NCI-H2029 treated with DMSO at 0.1 percent for 48 hours (cell line): ENCODE measurements at regions not wholly inside any gene's neighbourhood (a gene's known extent, or its start where the extent isn't known, plus 50 kb on each side); places are given as distances from the start of the nearest gene placed in this dataset.
"Not testable (repeated sequence)": the region's sequence is repeated elsewhere in the genome, so short reads cannot be mapped to it uniquely, and the experiment has no call there.

Experiments used
- DNase-seq: peaks from one replicate; lab custom pipeline; 2025; lab: John Stamatoyannopoulos, UW

DNA sequence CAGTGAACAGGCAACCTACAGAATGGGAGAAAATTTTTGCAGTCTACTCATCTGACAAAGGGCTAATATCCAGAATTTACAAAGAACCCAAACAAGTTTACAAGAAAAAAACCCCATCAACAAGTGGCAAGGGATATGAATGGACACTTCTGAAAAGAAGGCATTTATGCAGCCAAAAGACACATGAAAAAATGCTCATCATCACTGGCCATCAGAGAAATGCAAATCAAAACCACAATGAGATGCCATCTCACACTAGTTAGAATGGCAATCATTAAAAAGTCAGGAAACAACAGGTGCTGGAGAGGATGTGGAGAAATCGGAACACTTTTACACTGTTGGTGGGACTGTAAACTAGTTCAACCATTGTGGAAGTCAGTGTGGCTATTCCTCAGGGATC, 80.3 kb downstream of the ZNF474 start:
- DNase-seq, result not testable (repeated sequence)

DNA sequence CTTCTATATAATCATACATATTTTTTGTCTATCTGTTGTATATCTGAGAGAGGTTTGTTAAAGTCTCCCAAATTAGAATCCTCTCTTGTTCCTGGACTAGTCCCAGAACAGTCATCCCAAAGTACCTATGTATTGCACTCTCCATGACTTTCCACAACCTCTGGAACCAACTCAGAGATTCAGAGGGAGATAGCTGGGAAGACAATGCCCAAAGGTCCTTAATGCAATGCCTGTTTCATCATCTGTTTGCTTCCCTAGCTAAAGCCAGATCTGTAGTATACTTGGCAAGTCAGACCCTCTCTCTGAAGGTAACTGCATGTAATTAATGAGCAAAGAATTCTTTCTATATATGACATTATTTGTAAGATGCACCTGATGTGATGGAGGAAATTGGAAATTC, 89.4 kb downstream of the ZNF474 start:
- DNase-seq, result no peak

DNA sequence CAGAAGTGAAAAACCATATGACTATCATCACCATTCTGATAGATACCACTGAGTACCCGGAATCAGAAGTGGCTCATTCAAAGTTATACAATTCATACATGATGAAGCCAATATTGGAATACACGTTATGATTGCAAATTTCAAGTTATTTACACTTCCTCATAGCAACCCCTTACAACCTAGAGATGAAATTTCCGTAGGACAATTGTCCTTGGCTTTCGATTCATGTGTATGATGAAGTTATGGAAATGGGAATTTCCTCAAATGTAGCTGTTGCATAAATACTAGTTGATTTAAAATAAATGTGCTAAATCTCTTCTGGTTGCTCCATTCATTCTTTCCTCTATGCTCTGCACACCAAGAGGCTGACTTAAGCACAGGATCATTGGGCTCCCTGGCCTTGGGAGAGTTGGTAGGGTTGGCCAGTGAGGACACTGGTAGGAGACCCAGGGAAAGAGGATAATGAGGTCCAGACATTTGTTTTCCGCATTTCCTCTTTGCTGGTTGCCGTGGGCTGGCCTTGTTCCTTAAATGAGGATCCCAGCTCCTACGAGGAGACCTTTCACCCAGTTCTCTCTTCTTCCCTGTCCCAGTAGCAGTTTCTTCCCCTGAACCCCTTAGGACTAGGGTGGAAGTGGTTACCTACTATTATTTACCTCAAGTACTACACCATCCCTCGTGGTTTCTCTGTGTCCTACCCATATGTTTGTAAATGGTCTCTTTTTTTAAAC, 90.3 kb downstream of the ZNF474 start:
- DNase-seq, result no peak

DNA sequence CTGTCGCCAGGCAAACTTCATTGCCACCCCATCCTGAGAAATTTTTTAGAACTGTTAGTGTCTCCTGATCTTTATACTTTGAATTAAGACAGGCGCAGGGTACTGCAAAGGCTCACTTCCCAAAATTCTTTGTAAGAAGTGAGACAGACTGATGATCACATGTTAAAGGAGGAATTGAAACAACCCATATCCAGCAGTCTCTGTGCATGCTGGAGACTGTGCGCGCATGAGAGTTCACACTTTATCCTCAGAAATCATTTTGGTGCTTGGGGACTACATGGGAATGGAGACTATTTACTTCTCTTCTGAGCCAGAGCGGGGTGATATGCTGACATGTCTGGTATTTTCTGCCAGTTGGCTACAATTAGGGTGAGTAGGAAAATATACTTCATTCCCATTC, 91.2 kb downstream of the ZNF474 start:
- no peak for DNase-seq

DNA sequence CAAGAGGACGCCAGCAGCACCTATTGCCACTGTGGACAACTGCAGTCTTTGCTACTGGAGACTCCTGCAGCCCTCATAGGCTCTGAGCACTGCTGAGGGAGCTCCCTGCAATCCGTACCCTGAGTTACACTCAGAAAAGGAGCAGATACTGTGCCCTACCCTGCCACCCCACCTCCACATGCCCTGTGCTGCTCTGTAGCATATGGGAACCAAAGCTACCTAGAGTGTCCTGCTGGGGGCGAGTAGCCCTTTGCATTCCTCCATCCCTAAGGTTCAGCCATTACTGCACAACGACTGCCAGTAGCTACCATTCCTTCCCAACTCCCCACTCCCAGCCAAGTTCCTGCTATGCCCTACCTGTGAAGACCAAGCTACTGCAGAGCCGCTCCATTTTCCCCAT, 90.2 kb upstream of the SNCAIP start:
- no peak for DNase-seq

DNA sequence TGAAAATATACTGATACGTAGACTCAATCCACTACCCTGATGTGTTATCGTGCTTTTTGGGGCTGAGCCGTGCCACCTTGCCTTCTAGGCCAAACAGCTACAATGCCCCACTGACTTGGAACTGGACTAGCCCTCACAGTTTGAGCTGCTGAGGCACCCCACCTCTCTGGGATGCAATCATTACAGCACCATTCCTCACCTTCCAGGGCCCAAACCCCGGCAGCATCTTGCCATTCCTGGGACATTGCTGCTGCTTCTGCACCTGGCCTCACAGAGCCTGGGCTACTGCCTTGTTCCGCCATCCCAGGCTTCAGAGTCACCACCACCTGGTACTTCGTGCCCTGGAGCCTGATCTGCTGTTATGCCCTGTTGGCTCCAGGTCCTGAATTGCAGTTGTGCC, 89.5 kb upstream of the SNCAIP start:
- DNase-seq, result no peak

DNA sequence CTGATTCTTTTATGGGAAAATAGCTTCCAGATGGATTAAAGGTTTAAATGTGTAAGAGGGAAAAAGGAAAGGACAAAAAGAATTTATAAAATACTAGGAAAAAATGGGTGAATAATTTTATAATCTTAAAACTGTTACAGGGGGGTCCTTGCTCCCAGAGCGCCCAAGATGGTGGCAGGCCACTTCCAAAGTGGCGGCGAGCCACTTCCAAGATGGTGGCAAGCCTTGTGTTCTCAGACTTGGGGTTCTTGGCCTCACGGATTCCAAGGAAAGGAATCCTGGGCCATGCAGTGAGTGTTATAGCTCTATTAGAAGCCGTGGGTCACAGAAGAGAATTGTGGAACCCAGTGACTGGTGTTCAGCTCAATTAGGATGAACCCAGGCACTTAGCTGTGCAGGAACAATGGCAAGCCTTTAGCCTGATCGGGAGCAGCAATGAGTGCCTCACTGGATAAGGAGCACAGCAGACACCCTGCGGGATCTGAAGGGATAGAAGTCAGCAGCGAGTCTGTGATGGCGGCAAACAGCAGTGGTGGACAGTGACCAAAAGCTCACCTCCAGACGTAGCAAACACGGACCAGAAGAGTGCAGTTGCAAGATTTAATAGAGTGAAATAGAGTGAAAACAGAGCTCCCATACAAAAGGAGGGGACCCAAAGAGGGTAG, 83.2 kb upstream of the SNCAIP start:
- DNase-seq, result no peak

DNA sequence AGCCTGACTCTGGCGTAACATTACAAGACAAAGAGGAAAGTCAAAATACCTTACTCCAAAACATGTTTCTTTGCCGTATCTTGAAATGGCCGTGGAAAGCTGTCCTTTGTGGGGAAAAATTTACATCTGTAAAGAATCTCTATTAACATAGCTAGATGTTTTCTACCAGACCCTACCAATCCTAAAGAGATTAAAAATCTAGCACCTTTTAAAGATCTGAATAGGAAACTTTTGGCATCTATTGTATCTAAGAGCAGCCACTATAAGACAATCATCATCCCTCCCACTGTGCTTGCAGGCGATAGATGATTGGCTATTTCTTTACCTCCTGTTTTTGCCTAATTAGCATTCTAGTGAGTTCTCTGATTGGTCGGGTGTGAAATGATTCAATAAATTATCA, 82.5 kb upstream of the SNCAIP start:
- no peak for DNase-seq

DNA sequence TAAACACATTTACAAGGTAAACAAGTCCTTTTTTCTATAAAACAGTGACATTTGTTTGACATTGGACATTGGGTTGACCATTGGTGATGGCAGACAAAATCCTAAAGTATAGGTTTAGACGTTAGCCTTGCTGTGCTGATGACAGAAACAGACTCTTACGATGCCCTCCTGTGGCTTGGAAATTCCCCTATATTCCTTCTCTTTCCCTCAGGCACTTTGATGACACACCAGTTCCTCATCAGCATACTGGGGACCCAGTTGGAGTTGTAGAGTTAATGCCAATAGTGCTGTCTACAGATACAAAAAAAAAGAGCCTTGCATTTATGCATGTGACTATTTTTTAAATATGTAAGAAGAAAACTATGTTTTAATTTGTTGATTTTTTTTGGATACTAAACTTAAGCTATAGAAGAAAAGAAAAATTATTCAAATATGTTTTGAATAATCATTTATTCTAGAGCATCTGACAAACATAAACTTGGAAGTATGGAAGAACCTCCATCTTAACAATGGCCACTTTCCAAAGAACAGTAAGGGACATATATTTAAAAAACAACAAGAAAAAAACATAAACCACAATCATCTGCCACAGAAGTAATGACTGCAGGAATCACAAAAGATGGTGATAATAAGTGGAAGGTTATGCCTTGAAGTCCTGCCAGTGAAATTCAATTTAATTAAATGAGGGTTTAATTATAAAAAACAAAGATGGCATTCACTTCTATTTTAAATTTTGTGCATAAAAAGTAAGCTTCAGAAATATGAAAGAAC, 75.6 kb upstream of the SNCAIP start:
- DNase-seq, result no peak

DNA sequence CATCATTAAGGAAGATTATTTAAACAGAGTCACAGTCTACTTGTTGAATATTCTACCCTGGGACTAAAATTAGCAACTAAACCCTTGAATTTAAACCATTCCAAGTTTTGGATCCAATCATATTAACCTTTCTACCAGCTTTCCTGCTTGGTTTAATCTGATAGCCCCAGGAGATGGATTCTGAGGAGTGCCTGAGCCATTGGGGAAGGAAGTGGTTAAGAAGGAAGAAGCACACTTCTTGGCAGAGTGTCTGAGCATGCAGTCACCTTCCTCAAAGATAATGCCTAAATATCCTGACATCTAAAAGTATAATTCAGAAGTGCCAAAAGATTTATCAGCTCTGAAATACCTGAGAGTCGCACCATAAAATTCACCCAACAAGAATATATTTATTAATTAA, 74.1 kb upstream of the SNCAIP start:
- DNase-seq, result no peak

DNA sequence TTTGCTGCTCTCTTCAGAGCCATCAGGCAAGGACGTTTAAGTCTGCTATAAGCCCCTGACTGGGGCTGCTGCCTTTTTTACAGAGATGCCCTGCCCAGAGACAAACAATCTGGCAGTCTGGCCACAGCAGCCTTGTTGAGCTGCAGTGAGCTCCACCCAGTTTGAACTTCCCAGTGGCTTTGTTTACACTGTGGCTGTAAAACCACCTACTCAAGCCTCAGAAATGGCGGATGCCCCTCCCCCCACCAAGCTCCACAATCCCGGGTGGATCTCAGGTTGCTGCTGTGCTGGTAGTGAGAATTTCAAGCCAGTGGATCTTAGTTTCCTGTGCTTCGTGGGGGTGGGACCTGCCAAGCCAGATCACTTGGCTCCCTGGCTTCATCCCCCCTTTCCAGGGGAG, 59.7 kb upstream of the SNCAIP start:
- peak; percentile 13 for DNase-seq

DNA sequence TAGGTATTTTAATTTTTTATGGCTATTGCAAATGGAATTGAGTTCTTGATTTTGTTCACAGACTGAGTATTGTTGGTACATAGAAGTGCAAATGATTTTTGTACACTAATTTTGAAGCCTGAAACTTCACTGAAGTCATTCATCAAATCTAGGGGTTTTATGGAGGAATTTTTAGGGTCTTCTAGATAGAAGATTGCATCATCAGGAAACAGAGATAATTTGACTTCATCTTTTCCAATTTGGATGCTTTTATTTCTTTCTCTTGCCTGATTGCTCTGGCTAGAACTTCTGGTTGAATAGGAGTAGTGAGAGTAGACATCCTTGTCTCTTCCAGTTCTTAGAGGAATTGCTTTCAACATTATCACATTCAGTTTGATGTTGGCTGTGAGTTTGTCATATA, 58.2 kb upstream of the SNCAIP start:
- no peak for DNase-seq

DNA sequence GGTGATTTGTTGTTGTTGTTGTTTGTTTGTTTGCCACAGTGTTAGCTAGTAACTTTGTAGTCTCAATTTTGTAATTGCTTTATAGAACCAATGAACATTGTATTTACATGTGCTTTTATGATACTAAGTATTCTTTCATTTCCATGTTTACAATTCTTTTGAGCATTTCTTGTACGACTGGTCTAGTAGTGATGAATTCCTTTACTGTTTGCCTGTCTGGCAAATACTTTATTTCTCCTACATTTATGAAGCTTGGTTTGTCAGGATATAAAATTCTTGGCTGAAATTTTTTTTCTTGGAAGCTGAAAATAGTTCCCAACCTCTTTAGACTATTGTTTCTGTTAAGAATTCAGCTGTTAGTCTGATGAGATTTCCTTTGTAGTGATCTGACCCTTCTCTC, 55.6 kb upstream of the SNCAIP start:
- DNase-seq, result no peak

DNA sequence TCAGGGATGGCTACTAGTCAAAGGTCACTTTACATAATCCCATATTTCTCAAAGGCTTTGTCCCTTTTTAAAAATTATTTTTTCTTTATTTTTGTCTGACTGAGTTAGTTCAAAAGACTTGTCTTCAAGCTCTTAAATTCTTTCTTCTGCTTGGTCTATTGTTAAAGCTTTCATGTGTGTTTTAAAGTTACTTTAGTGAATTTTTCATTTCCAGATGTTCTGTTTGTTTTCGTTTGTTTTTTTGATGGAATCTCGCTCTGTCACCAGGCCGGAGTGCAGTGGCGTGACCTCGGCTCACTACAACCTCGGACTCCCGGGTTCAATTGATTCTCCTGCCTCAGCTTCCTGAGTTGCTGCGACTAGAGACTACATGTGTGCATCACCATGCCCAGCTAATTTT, 55.0 kb upstream of the SNCAIP start:
- no peak for DNase-seq

DNA sequence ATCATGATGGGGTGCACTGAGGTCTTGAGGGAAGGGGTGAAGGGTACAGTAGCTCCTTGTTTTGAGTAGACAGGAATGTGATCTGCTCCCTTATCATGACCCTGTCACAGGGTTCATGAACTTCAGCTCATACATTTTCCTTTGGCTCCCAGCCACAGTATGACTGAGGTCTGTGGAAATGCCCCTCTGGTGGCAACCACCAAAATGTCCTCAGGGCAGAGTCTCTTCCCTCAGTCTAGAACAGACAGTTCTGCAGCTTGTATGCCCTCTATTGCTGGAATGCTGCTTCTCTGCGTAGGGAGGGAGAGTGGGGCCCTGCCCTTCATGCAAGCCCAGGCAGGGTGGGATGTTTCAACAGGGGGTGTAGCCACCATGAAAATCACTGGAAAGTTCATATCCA, 53.8 kb upstream of the SNCAIP start:
- DNase-seq, result no peak

DNA sequence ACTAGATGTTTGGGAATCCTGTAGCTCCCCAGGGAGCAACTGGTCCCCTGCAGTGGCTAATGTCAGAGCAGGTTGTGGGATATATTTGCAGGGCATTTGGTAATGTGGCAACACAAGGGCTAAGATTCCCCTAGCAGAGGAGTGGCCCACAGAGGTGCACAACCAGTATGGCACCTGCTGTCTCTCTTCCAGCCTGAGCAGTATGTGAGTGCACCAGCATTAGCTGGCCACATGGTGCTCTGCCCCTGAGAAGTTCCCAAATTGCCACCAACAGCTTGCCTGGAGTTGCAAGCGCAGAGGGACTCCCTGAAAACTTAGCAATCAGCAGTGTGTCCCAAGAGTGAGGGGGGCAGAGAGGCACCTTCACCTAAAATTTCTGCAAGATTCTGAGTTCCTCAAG, 53.2 kb upstream of the SNCAIP start:
- no peak for DNase-seq

DNA sequence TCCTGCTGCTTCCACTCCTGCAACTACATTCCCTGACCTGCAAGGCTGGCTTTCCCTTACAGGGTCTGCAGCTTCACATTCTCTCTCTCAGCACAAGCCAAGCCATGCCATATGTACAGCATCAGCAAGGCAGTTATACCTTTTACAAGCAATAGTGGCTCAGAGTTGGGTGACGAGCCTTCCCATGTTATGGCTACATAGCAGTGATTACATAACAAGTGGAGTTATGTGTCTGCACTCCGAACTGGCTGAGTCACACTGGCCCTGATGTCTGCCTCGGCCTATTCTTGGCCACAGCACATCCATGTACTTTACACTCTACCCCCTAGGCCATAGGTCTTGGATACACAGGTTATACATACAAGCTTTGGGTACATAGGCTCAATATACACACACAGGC, 52.0 kb upstream of the SNCAIP start:
- no peak for DNase-seq

DNA sequence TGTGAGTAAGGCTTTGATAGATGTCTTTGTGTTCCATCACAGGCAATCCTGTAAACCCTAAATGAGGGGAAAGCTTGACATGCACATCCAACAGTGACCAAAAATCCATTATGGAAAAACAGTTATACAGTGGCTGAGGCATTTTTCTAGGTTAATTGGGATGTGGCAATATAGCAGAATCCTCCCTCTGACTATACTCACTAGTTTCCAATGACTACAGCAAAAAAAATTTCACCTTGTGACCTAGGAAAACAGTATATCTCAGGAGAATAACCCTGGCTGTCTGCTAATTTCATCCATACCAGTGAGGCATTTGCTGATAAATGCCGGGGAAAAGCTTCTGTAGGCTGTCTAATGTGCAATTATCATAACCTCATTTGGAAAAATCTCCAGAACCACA, 49.9 kb upstream of the SNCAIP start:
- no peak for DNase-seq
